SU-DHL-6 (cell line): ENCODE measurements at regions not wholly inside any gene's neighbourhood (a gene's known extent, or its start where the extent isn't known, plus 50 kb on each side); places are given as distances from the start of the nearest gene placed in this dataset.

Source experiments
- EZH2phosphoT487 ChIP-seq: fragments of 200-600 bp; sonication (generic), shearing (Covaris generic); conservative IDR thresholded peaks from 2 replicates; pipeline ENCODE4 v1.6.1; 2018; ENCODE audit warnings: mild to moderate bottlenecking, antibody characterized with exemption, low read length, moderate library complexity, mixed read lengths
- TF ChIP-seq, protein P1 (sequence below): fragments of 200-600 bp; sonication (generic); IDR thresholded peaks from one replicate; pipeline ENCODE4 v1.5.1; 2017; ENCODE audit warnings: antibody characterized with exemption, mild to moderate bottlenecking, low read length, moderate library complexity; ENCODE audit not compliant: insufficient read depth, poor library complexity, severe bottlenecking

DNA sequence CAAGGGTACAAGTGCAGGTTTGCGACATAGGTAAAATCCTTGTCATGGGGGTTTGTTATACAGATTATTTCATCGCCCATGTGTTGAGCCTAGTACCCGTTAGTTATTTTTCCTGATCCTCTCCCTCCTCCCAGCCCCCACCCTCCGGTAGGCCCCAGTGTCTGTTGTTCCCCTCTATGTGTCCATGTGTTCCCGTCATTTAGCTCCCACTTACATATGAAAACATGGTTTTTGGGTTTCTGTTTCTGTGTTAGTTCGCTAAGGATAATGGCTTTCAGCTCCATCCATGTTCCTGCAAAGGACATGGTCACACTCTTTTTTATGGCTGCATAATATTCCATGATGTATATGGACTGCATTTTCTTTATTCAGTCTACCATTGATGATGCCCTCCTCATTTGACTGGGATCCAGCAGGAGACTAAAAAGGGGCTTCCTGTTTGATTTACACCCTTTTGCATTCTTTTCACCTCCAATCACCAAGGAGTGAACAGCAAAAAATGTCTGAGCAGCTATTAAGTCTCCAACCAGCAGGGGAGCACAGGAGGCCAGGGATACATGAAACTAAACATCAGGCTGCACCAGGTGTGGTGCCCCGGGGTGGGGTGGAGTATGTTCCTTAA is 188.2 kb downstream of the SKIDA1 start:
- TF ChIP-seq, protein P1, sequence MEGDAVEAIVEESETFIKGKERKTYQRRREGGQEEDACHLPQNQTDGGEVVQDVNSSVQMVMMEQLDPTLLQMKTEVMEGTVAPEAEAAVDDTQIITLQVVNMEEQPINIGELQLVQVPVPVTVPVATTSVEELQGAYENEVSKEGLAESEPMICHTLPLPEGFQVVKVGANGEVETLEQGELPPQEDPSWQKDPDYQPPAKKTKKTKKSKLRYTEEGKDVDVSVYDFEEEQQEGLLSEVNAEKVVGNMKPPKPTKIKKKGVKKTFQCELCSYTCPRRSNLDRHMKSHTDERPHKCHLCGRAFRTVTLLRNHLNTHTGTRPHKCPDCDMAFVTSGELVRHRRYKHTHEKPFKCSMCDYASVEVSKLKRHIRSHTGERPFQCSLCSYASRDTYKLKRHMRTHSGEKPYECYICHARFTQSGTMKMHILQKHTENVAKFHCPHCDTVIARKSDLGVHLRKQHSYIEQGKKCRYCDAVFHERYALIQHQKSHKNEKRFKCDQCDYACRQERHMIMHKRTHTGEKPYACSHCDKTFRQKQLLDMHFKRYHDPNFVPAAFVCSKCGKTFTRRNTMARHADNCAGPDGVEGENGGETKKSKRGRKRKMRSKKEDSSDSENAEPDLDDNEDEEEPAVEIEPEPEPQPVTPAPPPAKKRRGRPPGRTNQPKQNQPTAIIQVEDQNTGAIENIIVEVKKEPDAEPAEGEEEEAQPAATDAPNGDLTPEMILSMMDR, result no peak
- TF ChIP-seq EZH2phosphoT487, result no peak
